Fibroblast of peridontal ligament (primary cell): ENCODE measurements at regions not wholly inside any gene's neighbourhood (a gene's known extent, or its start where the extent isn't known, plus 50 kb on each side); places are given as distances from the start of the nearest gene placed in this dataset.

ENCODE experiments used
- DNase-seq: peaks from one replicate; pipeline ENCODE4 v3.0.0-alpha.2; 2010; ENCODE audit errors: extremely low read depth

- DNase-seq, result no peak
Measured at GRCh38 chr17:79202480-79202879, 127.9 kb downstream of the ENGASE start.

- no peak for DNase-seq
Measured at GRCh38 chr17:79201536-79202227, 127.1 kb downstream of the ENGASE start.

- no peak for DNase-seq
Measured at GRCh38 chr17:79201119-79201518, 126.5 kb downstream of the ENGASE start.

GRCh38 chr17:79196913-79197312 is 122.3 kb downstream of the ENGASE start:
- DNase-seq, result no peak

GRCh38 chr17:79192503-79193351 is 118.1 kb downstream of the ENGASE start:
- peak; percentile 13 for DNase-seq

GRCh38 chr17:79191270-79191934 is 116.8 kb downstream of the ENGASE start:
- DNase-seq, result no peak

- no peak for DNase-seq
Measured at GRCh38 chr17:79189305-79189704, 114.7 kb downstream of the ENGASE start.

- DNase-seq, result no peak
Measured at GRCh38 chr17:79188685-79189084, 114.1 kb downstream of the ENGASE start.

- DNase-seq, result no peak
Measured at GRCh38 chr17:79188048-79188447, 113.4 kb downstream of the ENGASE start.

GRCh38 chr17:79187186-79187585 is 112.6 kb downstream of the ENGASE start:
- DNase-seq, result no peak

- no peak for DNase-seq
Measured at GRCh38 chr17:79186406-79186805, 111.8 kb downstream of the ENGASE start.

GRCh38 chr17:79185671-79186070 is 111.0 kb downstream of the ENGASE start:
- DNase-seq, result no peak

- no peak for DNase-seq
Measured at GRCh38 chr17:79184219-79184618, 109.6 kb downstream of the ENGASE start.

- no peak for DNase-seq
Measured at GRCh38 chr17:79183293-79184158, 108.9 kb downstream of the ENGASE start.

- no peak for DNase-seq
Measured at GRCh38 chr17:79183043-79183292, 108.3 kb downstream of the ENGASE start.

- no peak for DNase-seq
Measured at GRCh38 chr17:79182176-79183042, 107.8 kb downstream of the ENGASE start.

- DNase-seq, result no peak
Measured at GRCh38 chr17:79180358-79181005, 105.9 kb downstream of the ENGASE start.

- no peak for DNase-seq
Measured at GRCh38 chr17:79179334-79179733, 104.7 kb downstream of the ENGASE start.

- DNase-seq, result no peak
Measured at GRCh38 chr17:79177877-79178276, 103.3 kb downstream of the ENGASE start.

GRCh38 chr17:79176792-79177601 is 102.4 kb downstream of the ENGASE start:
- DNase-seq, result no peak
